ENCODE measurements at regions not wholly inside any gene's neighbourhood (a gene's known extent, or its start where the extent isn't known, plus 50 kb on each side); places are given as distances from the start of the nearest gene placed in this dataset.

- TF ChIP-seq PAX8 (CRISPR knock-in tag; IDR thresholded peaks at IDR 0.05; ENCODE audit: borderline replicate concordance) (no peak), ZNF205 (CRISPR knock-in tag; IDR thresholded peaks at IDR 0.05) (no peak), ZNF777 (CRISPR knock-in tag; IDR thresholded peaks at IDR 0.05) (no peak), SRSF9 (IDR thresholded peaks at IDR 0.05; ENCODE audit: borderline replicate concordance, insufficient read depth, low read depth, low read length, poor library complexity, severe bottlenecking) (no peak), ZNF383 (CRISPR knock-in tag; IDR thresholded peaks at IDR 0.05; ENCODE audit: borderline replicate concordance) (no peak), SALL2 (CRISPR knock-in tag; IDR thresholded peaks at IDR 0.05) (no peak), RBM22 (optimal IDR thresholded peaks at IDR 0.05; ENCODE audit: low read length) (no peak), HDAC2 (CRISPR knock-in tag; IDR thresholded peaks at IDR 0.05) (peak; percentile 82), ZFP90 (CRISPR knock-in tag; IDR thresholded peaks at IDR 0.05; ENCODE audit: borderline replicate concordance) (no peak), KMT2B (CRISPR knock-in tag; IDR thresholded peaks at IDR 0.05) (no peak), KDM5B (CRISPR knock-in tag; IDR thresholded peaks at IDR 0.05; ENCODE audit: borderline replicate concordance) (no peak), ARNTL (CRISPR knock-in tag; IDR thresholded peaks at IDR 0.05) (peak; percentile 48; the same call in 1 of the 2 replicates), ZBTB26 (CRISPR knock-in tag; IDR thresholded peaks at IDR 0.05; ENCODE audit: borderline replicate concordance) (no peak), ZNF609 (CRISPR knock-in tag; IDR thresholded peaks at IDR 0.05; ENCODE audit: borderline replicate concordance) (peak; percentile 94), ZNF562 (CRISPR knock-in tag; IDR thresholded peaks at IDR 0.05; ENCODE audit: borderline replicate concordance) (no peak), EHMT2 (IDR thresholded peaks at IDR 0.05; ENCODE audit: borderline replicate concordance, low read depth, low read length) (no peak), PREB (CRISPR knock-in tag; IDR thresholded peaks at IDR 0.05) (no peak), PBX2 (CRISPR knock-in tag; IDR thresholded peaks at IDR 0.05) (peak; percentile 17; the same call in 1 of the 2 replicates), SOX6 (IDR thresholded peaks at IDR 0.05) (no peak), SOX6 (CRISPR knock-in tag; IDR thresholded peaks at IDR 0.05) (peak; percentile 98), EED (CRISPR knock-in tag; IDR thresholded peaks at IDR 0.05) (no peak), ZMYM3 (CRISPR knock-in tag; IDR thresholded peaks at IDR 0.05) (no peak; the same call in none of the 2 replicates), ZZZ3 (CRISPR knock-in tag; IDR thresholded peaks at IDR 0.05; ENCODE audit: borderline replicate concordance) (no peak)
These were observed 72.4 kb upstream of the KDM7A start (continued) for GRCh38 chr7:140249036-140249806.

All from HepG2 (cell line).